Glutamatergic neuron (in vitro differentiated cells): ENCODE measurements at regions not wholly inside any gene's neighbourhood (a gene's known extent, or its start where the extent isn't known, plus 50 kb on each side); places are given as distances from the start of the nearest gene placed in this dataset.

Experiments used
- DNase-seq: peaks from one replicate; pipeline ENCODE4 v3.0.0; 2022
- H3K27ac Mint-ChIP-seq: one replicate; pipeline ENCODE4 v1.8.0; 2020; ENCODE audit warnings: mild to moderate bottlenecking, mixed read lengths, inconsistent platforms; ENCODE audit not compliant: unreplicated experiment
- H3K27me3 Mint-ChIP-seq: one replicate; pipeline ENCODE4 v1.8.0; 2020; ENCODE audit warnings: mild to moderate bottlenecking, moderate library complexity, mixed read lengths, inconsistent platforms; ENCODE audit not compliant: unreplicated experiment
- H3K36me3 Mint-ChIP-seq: one replicate; pipeline ENCODE4 v1.8.0; 2020; ENCODE audit warnings: mild to moderate bottlenecking, mixed read lengths, inconsistent platforms; ENCODE audit not compliant: unreplicated experiment
- H3K4me1 Mint-ChIP-seq: one replicate; pipeline ENCODE4 v1.8.0; 2020; ENCODE audit warnings: mild to moderate bottlenecking, low read depth, mixed read lengths, inconsistent platforms; ENCODE audit not compliant: unreplicated experiment
- H3K4me3 Mint-ChIP-seq: one replicate; pipeline ENCODE4 v1.8.0; 2020; ENCODE audit warnings: mild to moderate bottlenecking, mixed read lengths, inconsistent platforms; ENCODE audit not compliant: unreplicated experiment
- H3K9me3 Mint-ChIP-seq: one replicate; pipeline ENCODE4 v1.8.0; 2020; ENCODE audit warnings: mild to moderate bottlenecking, moderate library complexity, mixed read lengths, inconsistent platforms; ENCODE audit not compliant: unreplicated experiment
- TF ChIP-seq, protein P1 (sequence below): fragments of 200-600 bp; sonication (generic); IDR thresholded peaks from one replicate; pipeline ENCODE4 v1.5.0; 2021; ENCODE audit not compliant: partially characterized antibody, unreplicated experiment

DNA sequence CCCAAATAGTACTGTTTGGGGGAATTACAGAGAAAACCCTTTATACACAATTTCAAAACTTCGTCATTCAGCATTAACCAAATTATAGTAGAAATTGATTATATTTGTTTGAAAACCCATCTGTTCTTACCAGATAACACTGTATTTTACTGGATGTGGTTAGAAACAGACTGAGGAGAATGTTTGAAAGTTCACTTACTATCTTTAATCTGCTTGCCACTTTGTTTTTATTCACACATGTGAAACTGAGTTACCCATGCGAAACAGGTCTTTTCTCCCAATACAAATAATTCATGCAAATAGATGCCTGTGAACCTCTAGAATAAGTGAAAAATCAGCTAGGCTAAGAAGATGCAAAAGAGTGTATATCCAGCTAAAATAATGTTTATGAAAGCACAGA is 177.5 kb downstream of the NAA11 start:
- peaks cover 21% of the 10 kb centered on the region for H3K36me3 Mint-ChIP-seq
- H3K27ac Mint-ChIP-seq = no peak overlapping the region

DNA sequence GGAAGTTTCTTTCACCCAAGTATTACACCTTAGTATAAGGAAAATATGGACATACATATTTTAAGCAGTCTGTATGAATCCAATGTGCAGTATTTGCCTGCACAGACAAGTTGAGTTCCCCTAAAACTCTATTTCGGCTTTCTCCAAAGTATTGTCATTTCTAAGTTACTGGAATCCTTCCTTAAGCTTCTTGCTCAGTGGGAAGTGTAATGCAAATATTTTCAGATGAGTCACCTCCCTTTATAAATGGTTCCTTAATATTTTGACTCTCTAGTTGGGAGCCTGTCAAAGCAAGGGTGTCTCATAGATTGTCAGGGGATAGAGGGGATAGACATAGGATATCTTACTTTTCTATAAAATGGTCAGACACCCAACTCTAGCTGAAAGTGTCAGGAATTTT is 178.6 kb downstream of the NAA11 start:
- no peak for DNase-seq
- Mint-ChIP-seq H3K4me1 (peaks cover 5% of the 10 kb centered on the region), H3K36me3 (peaks cover 29% of the 10 kb centered on the region), H3K9me3 (peaks cover 2% of the 10 kb centered on the region), H3K27ac (no peak overlapping the region), H3K4me3 (no peak overlapping the region), H3K27me3 (no peaks in the 10 kb centered on the region)
- TF ChIP-seq, protein P1, sequence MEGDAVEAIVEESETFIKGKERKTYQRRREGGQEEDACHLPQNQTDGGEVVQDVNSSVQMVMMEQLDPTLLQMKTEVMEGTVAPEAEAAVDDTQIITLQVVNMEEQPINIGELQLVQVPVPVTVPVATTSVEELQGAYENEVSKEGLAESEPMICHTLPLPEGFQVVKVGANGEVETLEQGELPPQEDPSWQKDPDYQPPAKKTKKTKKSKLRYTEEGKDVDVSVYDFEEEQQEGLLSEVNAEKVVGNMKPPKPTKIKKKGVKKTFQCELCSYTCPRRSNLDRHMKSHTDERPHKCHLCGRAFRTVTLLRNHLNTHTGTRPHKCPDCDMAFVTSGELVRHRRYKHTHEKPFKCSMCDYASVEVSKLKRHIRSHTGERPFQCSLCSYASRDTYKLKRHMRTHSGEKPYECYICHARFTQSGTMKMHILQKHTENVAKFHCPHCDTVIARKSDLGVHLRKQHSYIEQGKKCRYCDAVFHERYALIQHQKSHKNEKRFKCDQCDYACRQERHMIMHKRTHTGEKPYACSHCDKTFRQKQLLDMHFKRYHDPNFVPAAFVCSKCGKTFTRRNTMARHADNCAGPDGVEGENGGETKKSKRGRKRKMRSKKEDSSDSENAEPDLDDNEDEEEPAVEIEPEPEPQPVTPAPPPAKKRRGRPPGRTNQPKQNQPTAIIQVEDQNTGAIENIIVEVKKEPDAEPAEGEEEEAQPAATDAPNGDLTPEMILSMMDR = no peak

More for the DNA sequence above, 177.5 kb downstream of the NAA11 start:
- no peak for DNase-seq
- Mint-ChIP-seq H3K4me3 (no peak overlapping the region), H3K27me3 (no peaks in the 10 kb centered on the region), H3K9me3 (no peaks in the 10 kb centered on the region), H3K4me1 (peaks cover 5% of the 10 kb centered on the region)
- TF ChIP-seq, protein P1 = no peak

DNA sequence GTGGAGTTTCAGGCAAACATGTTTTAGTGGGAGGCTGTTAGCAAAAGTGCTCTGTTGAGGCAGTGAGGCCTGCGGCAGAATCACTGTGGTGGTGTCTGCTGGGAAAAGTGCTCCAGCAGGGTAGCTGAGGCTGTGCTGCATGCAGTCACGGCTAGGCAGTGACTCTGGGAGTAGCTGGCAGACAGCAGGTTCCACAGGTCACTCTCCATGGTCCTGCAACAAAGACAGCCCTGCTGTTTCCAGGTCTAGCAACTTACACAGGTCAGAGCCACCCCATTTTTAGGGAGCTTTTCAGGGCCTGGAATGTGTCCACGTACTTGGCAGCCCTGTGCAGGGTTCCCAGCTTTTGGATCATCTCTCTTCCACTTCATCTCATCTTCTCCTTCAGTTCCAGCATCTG is 184.3 kb downstream of the NAA11 start:
- Mint-ChIP-seq H3K4me3 (no peak overlapping the region), H3K36me3 (peaks cover 41% of the 10 kb centered on the region), H3K9me3 (peaks cover 4% of the 10 kb centered on the region), H3K27me3 (peaks cover 3% of the 10 kb centered on the region), H3K27ac (no peak overlapping the region), H3K4me1 (no peaks in the 10 kb centered on the region)
- TF ChIP-seq, protein P1 = no peak
- DNase-seq = no peak

DNA sequence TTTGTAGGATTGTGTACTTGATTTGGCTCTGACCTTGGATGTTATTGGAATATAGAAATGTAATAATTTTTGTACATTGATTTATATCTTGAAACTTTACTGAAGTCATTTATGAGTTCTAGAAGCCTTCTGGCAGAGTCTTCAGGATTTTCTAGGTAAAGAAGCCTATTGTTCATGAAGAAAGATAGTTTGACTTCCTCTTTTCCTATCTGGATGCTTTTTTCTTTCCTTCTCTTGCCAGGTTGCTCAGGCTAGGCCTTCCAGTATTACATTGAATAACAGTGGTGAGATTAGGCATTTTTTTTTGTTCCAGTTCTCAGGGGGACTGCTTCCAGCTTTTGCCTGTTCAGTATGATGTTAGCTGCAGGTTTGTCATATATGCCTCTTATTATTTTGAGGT is 191.1 kb downstream of the NAA11 start:
- Mint-ChIP-seq H3K27ac (no peak overlapping the region), H3K27me3 (no peaks in the 10 kb centered on the region), H3K4me3 (no peak overlapping the region), H3K36me3 (peaks cover 10% of the 10 kb centered on the region), H3K9me3 (no peaks in the 10 kb centered on the region), H3K4me1 (no peaks in the 10 kb centered on the region)
- no peak for DNase-seq
- TF ChIP-seq, protein P1 = no peak

DNA sequence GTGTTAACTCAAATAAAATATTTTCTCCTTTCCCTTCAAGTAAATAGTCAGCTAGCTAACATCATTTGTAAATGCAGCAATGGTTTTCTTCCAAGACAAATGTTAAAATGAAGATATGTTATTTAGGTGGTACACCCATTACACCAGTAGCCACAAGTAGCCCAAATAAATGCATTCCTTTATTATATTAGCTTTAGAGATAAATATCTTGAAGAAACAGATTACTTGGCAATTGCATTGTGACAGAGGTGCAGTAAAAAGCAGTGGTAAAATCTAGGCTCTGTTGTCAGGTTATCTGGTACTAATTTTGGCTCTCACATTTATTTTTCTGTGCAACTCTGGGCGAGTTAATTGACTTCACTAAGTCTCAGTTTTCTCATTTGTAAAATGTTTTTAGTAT is 193.0 kb downstream of the NAA11 start:
- Mint-ChIP-seq H3K36me3 (peaks cover 21% of the 10 kb centered on the region), H3K4me1 (no peaks in the 10 kb centered on the region), H3K9me3 (peaks cover 4% of the 10 kb centered on the region), H3K27me3 (no peaks in the 10 kb centered on the region), H3K27ac (no peak overlapping the region), H3K4me3 (no peak overlapping the region)
- TF ChIP-seq, protein P1 = no peak
- no peak for DNase-seq
